Naive B cell (primary cell): ENCODE measurements at regions not wholly inside any gene's neighbourhood (a gene's known extent, or its start where the extent isn't known, plus 50 kb on each side); places are given as distances from the start of the nearest gene placed in this dataset.

ENCODE experiments used
- ATAC-seq, 2 donors: fragments of 150-1000 bp; cut with Tn5 transposase; 2 replicates each; pipeline ENCODE4 v1.10.0; 2021; ENCODE audit warnings: low read depth in 2 of 2, mild to moderate bottlenecking in 2 of 2, moderate library complexity in 2 of 2
- DNase-seq: peaks from one replicate; pipeline ENCODE4 v3.0.0; 2022
- H3K27ac Mint-ChIP-seq, 6 donors: one replicate each; pipeline ENCODE4 v1.8.0; 2020 to 2022; ENCODE audit warnings: mild to moderate bottlenecking in 6 of 6, mixed read lengths in 6 of 6, moderate library complexity in 5 of 6, inconsistent platforms in 2 of 6
- H3K27me3 Mint-ChIP-seq, 3 donors: one replicate each; pipeline ENCODE4 v1.8.0; 2021 to 2022; ENCODE audit warnings: mixed read lengths in 3 of 3, mild to moderate bottlenecking in 1 of 3
- H3K36me3 Mint-ChIP-seq, 2 donors: one replicate each; pipeline ENCODE4 v1.8.0; 2020 to 2022; ENCODE audit warnings: mixed read lengths in 2 of 2, inconsistent platforms in 1 of 2, mild to moderate bottlenecking in 1 of 2
- H3K4me1 Mint-ChIP-seq, 3 donors: one replicate each; pipeline ENCODE4 v1.8.0; 2020 to 2022; ENCODE audit warnings: mixed read lengths in 3 of 3, inconsistent platforms in 1 of 3, mild to moderate bottlenecking in 1 of 3, moderate library complexity in 1 of 3
- H3K4me3 Mint-ChIP-seq, 8 donors: one replicate each; pipeline ENCODE4 v1.8.0; 2020 to 2022; ENCODE audit warnings: mild to moderate bottlenecking in 8 of 8, mixed read lengths in 8 of 8, moderate library complexity in 8 of 8, inconsistent platforms in 2 of 8
- H3K9me3 Mint-ChIP-seq, 7 donors: one replicate each; pipeline ENCODE4 v1.8.0; 2020 to 2022; ENCODE audit warnings: mixed read lengths in 7 of 7, mild to moderate bottlenecking in 5 of 7, inconsistent platforms in 2 of 7, moderate library complexity in 1 of 7

GRCh38 chr1:188497020-188497419, 1668.3 kb downstream of the PLA2G4A start:
- ATAC-seq = no peak
- no peaks in the 10 kb centered on the region for H3K27me3 Mint-ChIP-seq
- no peak for DNase-seq
- H3K27ac Mint-ChIP-seq = no peak overlapping the region
- no peak overlapping the region for H3K4me3 Mint-ChIP-seq
- H3K9me3 Mint-ChIP-seq = peaks cover 4 to 13% (median 7%) of the 10 kb centered on the region in 7 donors
- H3K36me3 Mint-ChIP-seq = no peaks in the 10 kb centered on the region
- H3K4me1 Mint-ChIP-seq = no peaks in the 10 kb centered on the region

- Mint-ChIP-seq H3K4me1 (no peaks in the 10 kb centered on the region), H3K4me3 (no peak overlapping the region), H3K9me3 (peaks cover 0 to 13% (median 7%) of the 10 kb centered on the region in 7 donors), H3K27ac (no peak overlapping the region), H3K36me3 (no peaks in the 10 kb centered on the region), H3K27me3 (no peaks in the 10 kb centered on the region)
- DNase-seq = no peak
- no peak for ATAC-seq
Measured at GRCh38 chr1:188499690-188500089, 1670.9 kb downstream of the PLA2G4A start.

GRCh38 chr1:188514917-188515316, 1686.2 kb downstream of the PLA2G4A start:
- H3K4me3 Mint-ChIP-seq = no peak overlapping the region
- H3K9me3 Mint-ChIP-seq = peaks cover 0 to 8% (median 3%) of the 10 kb centered on the region in 7 donors
- H3K27ac Mint-ChIP-seq = no peak overlapping the region
- ATAC-seq = no peak
- DNase-seq = no peak
- no peaks in the 10 kb centered on the region for H3K27me3 Mint-ChIP-seq
- H3K36me3 Mint-ChIP-seq = no peaks in the 10 kb centered on the region
- H3K4me1 Mint-ChIP-seq = no peaks in the 10 kb centered on the region

- ATAC-seq (no peak), DNase-seq (no peak)
- H3K4me3 Mint-ChIP-seq = no peak overlapping the region
- H3K9me3 Mint-ChIP-seq = peaks cover 0 to 5% (median 3%) of the 10 kb centered on the region in 7 donors
- H3K4me1 Mint-ChIP-seq = no peaks in the 10 kb centered on the region
- H3K36me3 Mint-ChIP-seq = no peaks in the 10 kb centered on the region
- no peak overlapping the region for H3K27ac Mint-ChIP-seq
- no peaks in the 10 kb centered on the region for H3K27me3 Mint-ChIP-seq
Measured at GRCh38 chr1:188517139-188517538, 1688.4 kb downstream of the PLA2G4A start.

- ATAC-seq = no peak
- Mint-ChIP-seq H3K27me3 (no peaks in the 10 kb centered on the region), H3K36me3 (no peaks in the 10 kb centered on the region), H3K27ac (no peak overlapping the region), H3K9me3 (peaks cover 0 to 4% (median 0%) of the 10 kb centered on the region in 7 donors), H3K4me3 (no peak overlapping the region), H3K4me1 (no peaks in the 10 kb centered on the region)
- DNase-seq = no peak
Measured at GRCh38 chr1:188551176-188551575, 1722.4 kb downstream of the PLA2G4A start.

- Mint-ChIP-seq H3K4me3 (no peak overlapping the region), H3K36me3 (no peaks in the 10 kb centered on the region), H3K9me3 (peaks cover 0 to 5% (median 0%) of the 10 kb centered on the region in 7 donors), H3K27ac (no peak overlapping the region), H3K27me3 (no peaks in the 10 kb centered on the region), H3K4me1 (no peaks in the 10 kb centered on the region)
- ATAC-seq = no peak
- DNase-seq = no peak
Measured at GRCh38 chr1:188557053-188557452, 1728.3 kb downstream of the PLA2G4A start.

GRCh38 chr1:188582911-188583532, 1754.3 kb downstream of the PLA2G4A start:
- H3K9me3 Mint-ChIP-seq = peaks cover 0 to 5% (median 0%) of the 10 kb centered on the region in 7 donors
- no peak overlapping the region for H3K27ac Mint-ChIP-seq
- H3K4me3 Mint-ChIP-seq = no peak overlapping the region
- no peaks in the 10 kb centered on the region for H3K27me3 Mint-ChIP-seq
- no peaks in the 10 kb centered on the region for H3K4me1 Mint-ChIP-seq
- DNase-seq (no peak), ATAC-seq (no peak)
- no peaks in the 10 kb centered on the region for H3K36me3 Mint-ChIP-seq

GRCh38 chr1:188584119-188584518, 1755.4 kb downstream of the PLA2G4A start:
- no peak for DNase-seq
- ATAC-seq = no peak
- no peak overlapping the region for H3K4me3 Mint-ChIP-seq
- H3K36me3 Mint-ChIP-seq = no peaks in the 10 kb centered on the region
- no peak overlapping the region for H3K27ac Mint-ChIP-seq
- H3K4me1 Mint-ChIP-seq = no peaks in the 10 kb centered on the region
- no peaks in the 10 kb centered on the region for H3K27me3 Mint-ChIP-seq
- H3K9me3 Mint-ChIP-seq = peaks cover 0 to 5% (median 0%) of the 10 kb centered on the region in 7 donors

- ATAC-seq (no peak), DNase-seq (no peak)
- H3K9me3 Mint-ChIP-seq = peaks cover 0 to 7% (median 0%) of the 10 kb centered on the region in 7 donors
- H3K36me3 Mint-ChIP-seq = no peaks in the 10 kb centered on the region
- H3K4me3 Mint-ChIP-seq = no peak overlapping the region
- no peak overlapping the region for H3K27ac Mint-ChIP-seq
- H3K4me1 Mint-ChIP-seq = no peaks in the 10 kb centered on the region
- no peaks in the 10 kb centered on the region for H3K27me3 Mint-ChIP-seq
Measured at GRCh38 chr1:188590641-188591040, 1761.9 kb downstream of the PLA2G4A start.

- DNase-seq (no peak), ATAC-seq (no peak)
- Mint-ChIP-seq H3K4me1 (no peaks in the 10 kb centered on the region), H3K4me3 (no peak overlapping the region), H3K27me3 (no peaks in the 10 kb centered on the region), H3K9me3 (peaks cover 0 to 7% (median 1%) of the 10 kb centered on the region in 7 donors), H3K27ac (no peak overlapping the region), H3K36me3 (no peaks in the 10 kb centered on the region)
Measured at GRCh38 chr1:188594542-188595235, 1765.9 kb downstream of the PLA2G4A start.

- H3K9me3 Mint-ChIP-seq = peaks cover 0 to 3% (median 0%) of the 10 kb centered on the region in 7 donors
- H3K27ac Mint-ChIP-seq = no peak overlapping the region
- H3K36me3 Mint-ChIP-seq = no peaks in the 10 kb centered on the region
- no peaks in the 10 kb centered on the region for H3K27me3 Mint-ChIP-seq
- no peak overlapping the region for H3K4me3 Mint-ChIP-seq
- no peaks in the 10 kb centered on the region for H3K4me1 Mint-ChIP-seq
- ATAC-seq (no peak), DNase-seq (no peak)
Measured at GRCh38 chr1:188599313-188599712, 1770.6 kb downstream of the PLA2G4A start.

- H3K36me3 Mint-ChIP-seq = no peaks in the 10 kb centered on the region
- H3K9me3 Mint-ChIP-seq = peaks cover 2 to 10% (median 7%) of the 10 kb centered on the region in 7 donors
- no peak overlapping the region for H3K27ac Mint-ChIP-seq
- H3K4me1 Mint-ChIP-seq = no peaks in the 10 kb centered on the region
- H3K4me3 Mint-ChIP-seq = no peak overlapping the region
- ATAC-seq = no peak
- DNase-seq = no peak
- no peaks in the 10 kb centered on the region for H3K27me3 Mint-ChIP-seq
Measured at GRCh38 chr1:188611432-188611831, 1782.7 kb downstream of the PLA2G4A start.

- no peaks in the 10 kb centered on the region for H3K36me3 Mint-ChIP-seq
- no peaks in the 10 kb centered on the region for H3K27me3 Mint-ChIP-seq
- no peak overlapping the region for H3K4me3 Mint-ChIP-seq
- no peak for ATAC-seq
- no peak overlapping the region for H3K27ac Mint-ChIP-seq
- H3K4me1 Mint-ChIP-seq = no peaks in the 10 kb centered on the region
- H3K9me3 Mint-ChIP-seq = peaks cover 0 to 7% (median 2%) of the 10 kb centered on the region in 7 donors
- DNase-seq = no peak
Measured at GRCh38 chr1:188615321-188615720, 1786.6 kb downstream of the PLA2G4A start.

- Mint-ChIP-seq H3K4me3 (no peak overlapping the region), H3K9me3 (peaks cover 0 to 4% (median 3%) of the 10 kb centered on the region in 7 donors), H3K27me3 (no peaks in the 10 kb centered on the region), H3K36me3 (no peaks in the 10 kb centered on the region), H3K4me1 (no peaks in the 10 kb centered on the region), H3K27ac (no peak overlapping the region)
- DNase-seq (no peak), ATAC-seq (no peak)
Measured at GRCh38 chr1:188620236-188620635, 1791.5 kb downstream of the PLA2G4A start.
